OCI-LY7 (cell line): ENCODE measurements at regions not wholly inside any gene's neighbourhood (a gene's known extent, or its start where the extent isn't known, plus 50 kb on each side); places are given as distances from the start of the nearest gene placed in this dataset.

Experiments used
- BruUV-seq: library from RNA; stranded (reverse); fragments of 400-500 nt; replicated peaks from 2 replicates; lab custom pipeline; 2021; lab: Mats Ljungman, UMichigan
- CTCF ChIA-PET: fragments of 300-600 bp; sonication (Branson Sonifier 250); formaldehyde crosslinking; loops from one replicate; lab custom pipeline; 2022; ENCODE audit warnings: antibody characterized with exemption; ENCODE audit not compliant: unreplicated experiment; lab: Charles Lee
- POLR2A ChIA-PET: fragments of 300-600 bp; sonication (Branson Sonifier 250); formaldehyde crosslinking; loops from one replicate; lab custom pipeline; 2022; ENCODE audit warnings: antibody characterized with exemption; lab: Charles Lee
- DNase-seq: peaks from one replicate; pipeline ENCODE4 v3.0.0-alpha.2; 2015; ENCODE audit warnings: low spot score
- H2AFZ ChIP-seq: fragments of 200-600 bp; sonication (generic), shearing (Covaris generic); 2 replicates; pipeline ENCODE4 v1.6.1; 2014; ENCODE audit warnings: mild to moderate bottlenecking, antibody characterized with exemption, low read length, moderate library complexity
- H3K27ac ChIP-seq: fragments of 200-600 bp; sonication (generic); 2 replicates; pipeline ENCODE4 v1.5.1; 2014; ENCODE audit warnings: mixed run types, low read depth, mild to moderate bottlenecking, moderate library complexity, low read length, inconsistent platforms; ENCODE audit not compliant: poor library complexity, severe bottlenecking
- H3K36me3 ChIP-seq: fragments of 200-600 bp; sonication (generic); 2 replicates; pipeline ENCODE4 v1.6.1; 2014; ENCODE audit warnings: mild to moderate bottlenecking, antibody characterized with exemption, low read length, moderate library complexity, mixed read lengths; ENCODE audit not compliant: insufficient read depth
- H3K4me1 ChIP-seq: fragments of 200-600 bp; sonication (generic); 2 replicates; pipeline ENCODE4 v1.5.1; 2014; ENCODE audit warnings: mild to moderate bottlenecking, low read length; ENCODE audit not compliant: insufficient read depth, poor library complexity, severe bottlenecking
- H3K4me2 ChIP-seq: fragments of 200-600 bp; sonication (generic); 2 replicates; pipeline ENCODE4 v1.6.1; 2014; ENCODE audit warnings: mild to moderate bottlenecking, low read length
- H3K4me3 ChIP-seq: fragments of 200-600 bp; sonication (generic); 2 replicates; pipeline ENCODE4 v1.5.1; 2014; ENCODE audit warnings: mild to moderate bottlenecking, low read depth, low read length; ENCODE audit not compliant: poor library complexity, severe bottlenecking
- H3K79me2 ChIP-seq: fragments of 200-600 bp; sonication (generic); 2 replicates; pipeline ENCODE4 v1.6.1; 2016; ENCODE audit warnings: low read depth, mild to moderate bottlenecking, low read length, moderate library complexity, mixed read lengths; ENCODE audit not compliant: insufficient read depth
- H3K9me2 ChIP-seq: fragments of 200-600 bp; sonication (generic); 2 replicates; pipeline ENCODE4 v1.6.1; 2016; ENCODE audit warnings: mild to moderate bottlenecking, low read length, mixed read lengths; ENCODE audit not compliant: insufficient read depth
- H3K9me3 ChIP-seq: fragments of 200-600 bp; sonication (generic); 2 replicates; pipeline ENCODE4 v1.6.1; 2014; ENCODE audit warnings: mild to moderate bottlenecking, mixed run types, low read length, mixed read lengths
- H4K20me1 ChIP-seq: fragments of 200-600 bp; sonication (generic); 2 replicates; pipeline ENCODE4 v1.6.1; 2014; ENCODE audit warnings: mild to moderate bottlenecking, antibody characterized with exemption, low read length, moderate library complexity, mixed read lengths; ENCODE audit not compliant: insufficient read depth
- EZH2phosphoT487 ChIP-seq: fragments of 200-600 bp; sonication (generic); IDR thresholded peaks from 2 replicates; pipeline ENCODE4 v1.6.1; 2018; ENCODE audit warnings: low read depth, borderline replicate concordance, mild to moderate bottlenecking, mixed run types, antibody characterized with exemption, low read length, moderate library complexity, mixed read lengths
- intact Hi-C: fragments of 100-400 bp; cut with micrococcal nuclease; formaldehyde crosslinking; loops from one replicate; pipeline ENCODE4 v1.10.0; 2022; ENCODE audit not compliant: unreplicated experiment
- TF ChIP-seq, protein P1 (sequence below): fragments of 200-600 bp; sonication (generic); conservative IDR thresholded peaks from 2 replicates; pipeline ENCODE4 v1.5.1; 2014; ENCODE audit warnings: mild to moderate bottlenecking, antibody characterized with exemption, low read length, moderate library complexity, mixed read lengths

DNA sequence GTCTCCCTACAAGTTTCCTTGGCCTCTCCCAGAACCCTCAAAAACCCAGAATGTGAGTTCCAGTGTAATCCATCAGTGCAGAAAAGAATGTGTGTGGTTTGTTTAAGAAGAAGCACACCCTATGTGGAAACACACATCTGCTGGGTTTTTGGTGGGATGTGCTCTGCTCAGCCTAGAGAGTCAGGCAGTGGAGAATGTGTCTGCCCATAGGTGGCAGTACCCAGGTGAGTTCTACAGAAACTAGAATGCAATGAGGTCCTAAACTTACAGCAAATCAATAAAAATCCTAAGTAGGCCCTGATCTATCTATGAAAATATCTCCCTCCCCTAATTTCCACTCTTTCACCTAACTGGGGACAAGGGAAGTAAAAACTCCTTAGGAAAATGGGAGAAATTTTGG, 437.3 kb downstream of the DHX35 start:
- Histone ChIP-seq H4K20me1 (no peaks in the 10 kb centered on the region), H3K36me3 (no peaks in the 10 kb centered on the region), H3K79me2 (no peaks in the 10 kb centered on the region), H3K4me1 (no peaks in the 10 kb centered on the region), H2AFZ (no peak overlapping the region), H3K9me2 (no peaks in the 10 kb centered on the region), H3K9me3 (no peaks in the 10 kb centered on the region), H3K27ac (no peak overlapping the region), H3K4me2 (no peak overlapping the region), H3K4me3 (no peak overlapping the region)
- ChIA-PET CTCF (no interaction called here), POLR2A (interaction anchor here (0.6 kb wide), 1 partner anchor 102 kb away, joined by 3 read pairs; no protein-coding TSS in a partner anchor)
- intact Hi-C loops = no loop called here
- TF ChIP-seq, protein P1, sequence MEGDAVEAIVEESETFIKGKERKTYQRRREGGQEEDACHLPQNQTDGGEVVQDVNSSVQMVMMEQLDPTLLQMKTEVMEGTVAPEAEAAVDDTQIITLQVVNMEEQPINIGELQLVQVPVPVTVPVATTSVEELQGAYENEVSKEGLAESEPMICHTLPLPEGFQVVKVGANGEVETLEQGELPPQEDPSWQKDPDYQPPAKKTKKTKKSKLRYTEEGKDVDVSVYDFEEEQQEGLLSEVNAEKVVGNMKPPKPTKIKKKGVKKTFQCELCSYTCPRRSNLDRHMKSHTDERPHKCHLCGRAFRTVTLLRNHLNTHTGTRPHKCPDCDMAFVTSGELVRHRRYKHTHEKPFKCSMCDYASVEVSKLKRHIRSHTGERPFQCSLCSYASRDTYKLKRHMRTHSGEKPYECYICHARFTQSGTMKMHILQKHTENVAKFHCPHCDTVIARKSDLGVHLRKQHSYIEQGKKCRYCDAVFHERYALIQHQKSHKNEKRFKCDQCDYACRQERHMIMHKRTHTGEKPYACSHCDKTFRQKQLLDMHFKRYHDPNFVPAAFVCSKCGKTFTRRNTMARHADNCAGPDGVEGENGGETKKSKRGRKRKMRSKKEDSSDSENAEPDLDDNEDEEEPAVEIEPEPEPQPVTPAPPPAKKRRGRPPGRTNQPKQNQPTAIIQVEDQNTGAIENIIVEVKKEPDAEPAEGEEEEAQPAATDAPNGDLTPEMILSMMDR = peak; percentile 43; the same call in 1 of the 2 replicates
- no peak for TF ChIP-seq EZH2phosphoT487
- no peak for DNase-seq
- BruUV-seq = no TSS peak

DNA sequence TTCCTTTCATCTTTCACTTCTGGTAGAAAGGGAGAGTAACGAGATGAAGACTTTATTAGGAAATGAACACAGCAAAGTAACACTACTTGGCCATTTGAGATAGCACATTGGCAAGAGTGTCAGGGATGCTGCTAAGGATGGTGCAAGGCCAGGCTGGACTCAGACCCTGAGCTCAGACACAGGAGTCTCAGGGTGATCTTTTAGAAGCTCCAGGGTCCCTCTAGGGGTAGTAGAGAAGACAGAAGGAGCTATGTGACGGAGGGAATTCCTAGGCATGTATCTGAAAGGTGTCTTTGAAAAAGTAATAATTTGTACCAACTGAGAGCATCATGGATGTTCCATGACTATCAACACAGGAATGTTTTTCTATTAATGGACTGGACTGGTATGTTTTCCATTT, 436.5 kb downstream of the DHX35 start:
- no peaks in the 10 kb centered on the region for H3K79me2 ChIP-seq
- no peak for TF ChIP-seq EZH2phosphoT487
- TF ChIP-seq, protein P1 = no peak
- DNase-seq = no peak
- ChIA-PET CTCF (no interaction called here), POLR2A (no interaction called here)
- H4K20me1 ChIP-seq = no peaks in the 10 kb centered on the region
- intact Hi-C loops = no loop called here
- H3K9me3 ChIP-seq = no peaks in the 10 kb centered on the region
- H3K27ac ChIP-seq = no peak overlapping the region
- no peak overlapping the region for H3K4me3 ChIP-seq
- no peaks in the 10 kb centered on the region for H3K4me1 ChIP-seq
- H2AFZ ChIP-seq = no peak overlapping the region
- no peak overlapping the region for H3K4me2 ChIP-seq
- BruUV-seq = no TSS peak
- no peaks in the 10 kb centered on the region for H3K9me2 ChIP-seq
- H3K36me3 ChIP-seq = no peaks in the 10 kb centered on the region

GRCh38 chr20:39397646-39398045, 435.5 kb downstream of the DHX35 start:
- Histone ChIP-seq H4K20me1 (no peaks in the 10 kb centered on the region), H3K9me2 (no peaks in the 10 kb centered on the region), H3K27ac (no peak overlapping the region), H3K79me2 (no peaks in the 10 kb centered on the region), H3K4me3 (no peak overlapping the region), H2AFZ (no peak overlapping the region), H3K4me1 (no peaks in the 10 kb centered on the region), H3K36me3 (no peaks in the 10 kb centered on the region), H3K4me2 (no peak overlapping the region), H3K9me3 (no peaks in the 10 kb centered on the region)
- DNase-seq = no peak
- ChIA-PET POLR2A (no interaction called here), CTCF (no interaction called here)
- intact Hi-C loops = no loop called here
- TF ChIP-seq, protein P1 = no peak
- no peak for TF ChIP-seq EZH2phosphoT487
- BruUV-seq = no TSS peak
